ENCODE measurements at regions not wholly inside any gene's neighbourhood (a gene's known extent, or its start where the extent isn't known, plus 50 kb on each side); places are given as distances from the start of the nearest gene placed in this dataset.

GRCh38 chr6:9564021-9564420, 850.9 kb downstream of the TFAP2A start:
- no peak for DNase-seq

DNA sequence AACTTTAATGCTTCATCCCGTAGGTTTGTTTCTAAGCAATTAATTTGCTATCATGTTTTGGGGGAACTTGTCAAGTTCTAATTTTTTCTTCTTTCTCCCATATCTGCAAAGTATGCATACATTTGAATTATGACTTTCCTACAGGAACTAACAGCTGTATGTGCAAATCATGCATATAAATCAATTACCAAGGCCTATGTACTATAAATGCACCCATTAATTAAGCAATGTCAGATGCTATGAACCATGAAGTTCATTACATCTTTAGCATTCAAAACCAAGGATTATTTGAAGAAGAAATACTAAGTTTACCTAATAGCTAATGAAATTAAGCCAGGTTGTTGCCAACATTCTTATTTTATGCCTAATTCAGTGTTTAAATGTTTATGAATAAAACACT, 851.3 kb downstream of the TFAP2A start:
- no peak for DNase-seq

- no peak for DNase-seq
Observed at GRCh38 chr6:9554806-9555205, 860.1 kb downstream of the TFAP2A start.

DNA sequence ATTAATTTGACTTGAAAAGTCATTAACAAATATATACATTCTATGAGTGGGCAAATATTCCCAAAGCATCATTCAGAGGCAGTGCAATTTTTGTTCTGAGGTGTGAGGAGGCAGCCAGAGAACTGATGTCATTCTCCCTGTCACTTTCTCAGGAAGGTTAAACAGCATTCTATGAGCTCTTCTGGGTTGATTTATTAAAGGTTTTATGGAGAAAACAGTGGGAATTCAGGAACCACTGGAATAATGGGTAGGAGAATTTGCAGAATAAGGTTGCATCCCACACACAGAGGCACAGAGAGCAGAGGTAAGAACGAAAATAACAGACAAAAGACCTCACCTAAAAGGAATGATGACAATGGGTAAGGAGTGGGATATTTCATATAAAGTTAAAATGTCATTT, 860.6 kb downstream of the TFAP2A start:
- DNase-seq: no peak

- no peak for DNase-seq
Observed at GRCh38 chr6:9553002-9553401, 861.9 kb downstream of the TFAP2A start.

DNA sequence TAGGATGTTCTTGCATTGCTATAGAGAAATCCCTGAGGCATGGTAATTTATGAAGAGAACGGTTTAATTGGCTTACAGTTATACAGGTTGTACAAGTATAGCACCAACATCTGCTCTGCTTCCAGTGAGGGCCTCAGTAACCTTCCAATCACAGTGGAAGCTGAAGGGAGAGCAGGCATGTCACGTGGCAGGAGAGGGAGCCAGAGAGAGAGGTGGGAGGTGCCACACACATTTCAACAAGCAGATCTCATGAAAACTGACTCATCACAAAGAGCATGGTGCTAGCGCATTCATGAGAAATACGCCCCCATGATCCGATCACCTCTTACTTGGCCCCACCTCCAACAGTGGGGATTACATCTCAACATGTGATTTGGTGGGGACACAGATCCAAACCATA, 871.2 kb downstream of the TFAP2A start:
- DNase-seq: no peak

DNA sequence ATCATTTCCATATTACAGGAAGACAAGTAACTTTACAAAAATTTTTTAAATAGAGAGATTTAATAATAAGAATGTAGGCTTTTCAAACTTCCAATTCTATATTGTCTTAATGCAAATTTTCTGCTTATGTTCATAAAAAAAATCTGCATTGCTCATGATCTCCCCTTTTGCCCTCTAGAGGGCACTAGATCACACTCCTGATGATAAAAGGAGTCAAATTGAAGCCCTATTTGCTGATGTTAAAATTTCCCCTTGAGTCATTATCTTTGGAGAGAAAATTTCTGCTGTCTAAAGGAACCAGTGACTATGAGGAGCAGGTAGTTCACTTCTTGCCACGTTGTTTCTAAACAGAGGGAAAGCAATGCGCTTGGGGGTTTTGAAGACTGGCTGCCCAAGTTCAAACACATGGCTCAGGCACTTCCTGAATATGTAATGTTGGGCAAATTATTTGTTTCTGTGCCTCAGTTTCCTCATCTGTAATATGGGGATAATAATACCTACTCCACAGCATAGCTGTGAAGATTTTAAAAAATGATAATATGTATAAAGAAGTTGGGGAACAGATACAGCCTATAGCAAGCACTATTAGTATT, 874.2 kb downstream of the TFAP2A start:
- no peak for DNase-seq

DNA sequence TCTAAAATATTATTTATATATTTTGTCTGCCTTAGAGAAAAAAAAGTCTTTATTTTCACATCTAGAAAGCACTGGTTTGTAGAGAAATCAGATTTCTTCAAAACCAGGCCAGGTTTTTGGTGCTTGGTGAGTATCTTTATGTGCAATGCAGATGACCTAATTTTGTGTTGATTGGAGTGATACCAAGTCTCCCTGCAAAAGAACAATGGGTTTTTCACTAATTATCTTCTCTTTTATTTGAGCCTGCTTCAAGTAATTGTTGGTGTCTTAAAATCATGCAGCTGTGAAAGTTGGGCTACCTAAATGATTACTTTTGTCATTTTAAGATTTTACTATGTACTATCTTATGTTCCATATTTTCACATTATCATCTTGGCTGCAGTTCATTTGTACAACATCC, 874.7 kb downstream of the TFAP2A start:
- DNase-seq: no peak

GRCh38 chr6:9539231-9539755, 875.6 kb downstream of the TFAP2A start:
- DNase-seq: no peak

DNA sequence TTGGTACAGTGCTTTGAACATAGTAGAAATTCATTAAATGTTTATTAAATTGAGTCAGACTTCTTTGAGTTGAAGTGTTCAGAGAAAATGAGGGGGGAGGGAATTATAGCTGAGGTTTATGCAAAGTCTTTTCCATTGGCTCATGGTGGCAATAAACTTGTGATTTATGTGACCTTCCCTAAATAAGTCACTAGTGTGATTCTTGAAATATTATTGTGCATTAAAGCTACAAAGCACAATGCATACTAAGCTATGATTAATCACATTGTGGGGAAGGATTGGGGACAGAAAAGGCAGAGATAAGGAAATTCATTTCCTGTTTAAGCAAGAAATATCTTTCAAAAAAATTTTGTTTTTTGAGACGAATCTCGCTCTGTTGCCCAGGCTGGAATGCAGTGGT, 877.5 kb downstream of the TFAP2A start:
- DNase-seq: no peak

GRCh38 chr6:9535106-9535505, 879.8 kb downstream of the TFAP2A start:
- DNase-seq: no peak

GRCh38 chr6:9532621-9533557, 882.0 kb downstream of the TFAP2A start:
- no peak for DNase-seq

- DNase-seq: no peak
Observed at GRCh38 chr6:9527679-9528286, 887.1 kb downstream of the TFAP2A start.

DNA sequence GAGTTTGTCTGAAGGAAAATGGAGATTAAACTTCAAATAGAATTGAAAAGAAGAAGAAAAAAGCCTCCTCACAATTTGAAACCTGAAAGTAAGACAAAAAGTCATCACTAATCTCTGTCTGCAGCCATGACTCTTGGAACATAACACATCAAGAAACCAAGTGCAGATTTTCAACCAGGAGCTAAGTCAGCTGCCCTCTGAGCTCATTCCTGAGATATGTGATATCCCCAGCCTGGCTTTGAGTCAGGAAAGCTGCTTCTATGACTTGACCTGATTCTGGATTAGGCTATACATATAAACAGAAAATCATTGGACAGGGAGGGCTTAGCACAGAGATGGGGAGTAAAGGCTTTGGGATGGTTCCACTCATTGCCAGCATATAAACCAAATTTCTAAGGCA, 891.4 kb downstream of the TFAP2A start:
- DNase-seq: no peak

GRCh38 chr6:9522101-9522500, 892.8 kb downstream of the TFAP2A start:
- DNase-seq: no peak

DNA sequence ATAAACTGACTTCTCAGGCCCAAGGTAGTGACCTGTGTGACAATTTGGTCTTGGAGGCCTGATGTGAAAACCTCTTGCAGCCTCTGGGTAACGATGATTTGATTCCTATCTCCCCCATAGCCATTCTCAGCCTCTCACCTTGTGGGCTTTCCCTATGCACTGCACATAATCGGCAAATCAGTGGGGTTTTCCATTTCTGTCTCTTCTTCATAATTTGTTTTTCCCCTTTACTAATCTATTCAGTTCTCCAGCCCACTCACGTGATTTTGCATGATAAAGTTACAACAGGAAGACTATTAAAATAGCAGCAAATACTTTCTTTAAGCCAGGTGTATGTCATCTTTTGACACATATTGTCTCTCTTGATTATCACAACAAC, 893.7 kb downstream of the TFAP2A start:
- DNase-seq: no peak

DNA sequence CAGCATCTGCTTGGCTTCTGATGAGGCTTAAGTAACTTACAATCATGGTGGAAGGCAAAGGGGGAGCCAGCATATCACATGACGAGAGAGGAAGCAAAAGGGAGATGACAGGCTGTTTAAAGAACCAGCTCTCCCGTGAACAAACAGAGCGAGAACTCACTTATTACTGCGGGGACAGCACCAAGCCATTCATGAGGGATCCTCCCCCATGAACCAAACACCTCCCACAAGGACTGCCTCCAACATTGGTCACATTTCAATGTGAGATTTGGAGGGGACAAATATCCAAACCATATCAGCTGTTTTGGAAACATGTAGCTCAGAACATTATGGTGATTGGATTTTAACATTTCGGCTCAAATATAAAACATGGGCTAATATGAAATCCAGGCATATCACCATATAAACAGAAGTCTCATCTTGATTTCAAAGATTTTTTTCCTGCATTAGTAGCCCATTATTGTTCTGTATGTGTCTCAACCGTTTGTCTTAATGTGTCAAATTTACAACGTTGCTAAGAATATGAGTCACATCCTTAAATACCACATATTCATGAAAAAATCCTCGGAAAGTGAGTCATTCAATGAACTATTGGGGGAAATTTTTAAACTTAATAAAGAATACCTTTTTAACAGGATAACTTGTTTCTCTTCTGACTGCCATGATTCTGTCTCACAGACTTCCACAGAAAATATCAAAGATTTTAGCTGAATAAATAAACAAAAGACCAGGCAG, 894.3 kb downstream of the TFAP2A start:
- DNase-seq: no peak

DNA sequence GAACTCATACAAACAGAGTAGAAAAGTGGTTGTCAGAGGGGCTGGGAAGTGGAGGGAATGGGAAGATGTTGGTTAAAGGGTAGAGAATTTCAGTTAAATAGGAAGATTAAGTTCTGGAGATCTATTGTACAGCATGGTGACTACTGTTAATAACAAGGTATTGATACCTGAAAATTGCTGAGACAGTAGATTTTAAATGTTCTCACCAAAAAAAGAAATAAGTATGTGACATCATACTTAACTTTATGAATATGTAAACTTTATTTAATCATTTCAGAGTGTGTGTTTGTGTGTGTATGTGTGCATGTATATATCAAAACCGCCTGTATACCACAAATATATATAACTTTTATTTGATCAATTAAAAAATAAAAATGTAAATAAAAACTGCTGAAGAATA, 896.4 kb downstream of the TFAP2A start:
- no peak for DNase-seq

DNA sequence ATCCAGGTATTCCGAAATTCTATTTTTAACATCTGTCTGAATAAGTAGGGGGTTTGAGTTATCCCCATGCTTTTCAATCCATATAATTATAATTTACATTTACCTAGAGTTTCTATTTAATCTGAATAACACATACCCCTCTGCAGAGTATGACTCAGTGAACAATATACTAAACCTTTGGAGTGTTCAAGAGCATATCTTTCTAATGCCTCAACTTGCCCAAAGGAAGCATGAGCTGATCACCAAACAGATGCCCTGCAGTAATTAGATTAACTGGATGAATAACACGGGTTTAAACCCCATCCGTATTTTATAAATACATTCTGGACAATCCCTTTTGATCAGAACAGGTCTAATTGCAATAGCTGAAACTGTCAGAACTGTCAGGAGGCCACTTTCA, 897.1 kb downstream of the TFAP2A start:
- DNase-seq: no peak

DNA sequence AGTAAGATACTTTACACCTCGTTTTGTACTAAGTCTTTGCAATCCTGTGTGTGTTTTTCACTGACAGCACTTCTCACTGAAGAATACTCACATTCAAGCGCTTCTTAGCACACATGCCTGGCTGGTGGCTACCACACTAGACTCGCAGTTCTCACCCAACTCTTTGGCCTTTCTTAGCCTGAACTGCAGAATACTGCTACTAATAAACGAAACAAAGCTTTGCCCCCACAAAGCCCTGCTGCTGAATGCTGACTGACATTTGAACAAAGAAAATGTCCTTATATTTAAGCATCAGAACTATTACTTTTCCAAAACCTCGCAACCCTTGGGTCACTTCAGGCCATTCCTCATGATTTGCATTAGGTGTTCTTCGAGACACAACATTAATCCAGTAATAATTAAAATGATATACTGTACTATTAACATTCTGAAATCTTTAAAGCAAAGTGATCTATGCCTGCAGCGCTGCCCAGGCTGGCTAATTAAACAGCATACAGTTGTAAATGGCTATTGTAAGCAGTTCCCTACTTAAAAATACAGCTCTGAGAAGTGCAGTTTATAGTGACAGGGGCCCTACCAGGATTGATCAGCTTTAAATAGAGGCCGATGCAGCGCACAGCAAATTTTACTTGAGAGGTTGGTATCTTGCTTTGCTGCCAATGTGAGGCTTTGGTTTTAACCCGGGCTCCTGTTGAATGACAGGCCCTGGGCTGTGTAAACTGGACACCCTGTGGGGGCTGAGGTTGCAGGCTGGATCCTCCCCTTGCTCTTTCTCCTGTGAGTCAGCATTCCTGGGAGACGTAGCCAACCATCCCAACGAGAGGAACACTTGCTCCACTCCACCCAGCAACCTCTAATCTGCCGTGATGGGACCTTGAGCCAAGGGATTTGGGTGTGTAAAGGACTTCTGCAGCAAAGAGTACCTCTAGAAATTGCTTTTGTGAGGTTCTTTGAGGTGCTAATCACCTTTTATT, 899.0 kb downstream of the TFAP2A start:
- DNase-seq: no peak

- DNase-seq: no peak
Observed at GRCh38 chr6:9514146-9514545, 900.7 kb downstream of the TFAP2A start.

GRCh38 chr6:9511157-9511556, 903.7 kb downstream of the TFAP2A start:
- DNase-seq: no peak
